SK-N-SH (cell line): ENCODE measurements at regions not wholly inside any gene's neighbourhood (a gene's known extent, or its start where the extent isn't known, plus 50 kb on each side); places are given as distances from the start of the nearest gene placed in this dataset.

Source experiments
- CTCF ChIA-PET: fragments of 300-600, 350-600 bp; formaldehyde crosslinking; extraction: SDS; loops from one replicate; lab custom pipeline; 2021; lab: Yijun Ruan, JAX
- POLR2A ChIA-PET: fragments of 350-600 bp; sonication (Branson Sonifier 250); formaldehyde crosslinking; extraction: SDS; loops from one replicate; lab custom pipeline; 2020; ENCODE audit warnings: antibody characterized with exemption, inconsistent platforms; lab: Yijun Ruan, JAX
- DNase-seq: peaks from one replicate; pipeline ENCODE4 v3.0.0; 2012
- H2AFZ ChIP-seq: fragments of 200-600 bp; sonication (generic); 2 replicates; pipeline ENCODE4 v1.8.1; 2016; ENCODE audit warnings: antibody characterized with exemption, mild to moderate bottlenecking, low read depth
- H3F3A ChIP-seq: fragments of 200-600 bp; sonication (generic); replicated peaks from 2 replicates; pipeline ENCODE3; 2016; ENCODE audit warnings: antibody characterized with exemption, mild to moderate bottlenecking; ENCODE audit not compliant: insufficient read depth
- H3K27ac ChIP-seq, 2 experiments: fragments of 200-500 bp in 1 of 2; fragments of 200-600 bp in 1 of 2; sonication (Bioruptor generic) in 1 of 2; sonication (generic), shearing (Covaris generic) in 1 of 2; 2 replicates each; pipeline versions ENCODE4 v1.5.1 to v1.6.1; 2014 to 2016; ENCODE audit warnings: low read depth in 2 of 2, inconsistent platforms in 1 of 2, low read length in 1 of 2, mild to moderate bottlenecking in 1 of 2, mixed read lengths in 1 of 2
- H3K27me3 ChIP-seq: fragments of 200-600 bp; sonication (generic), shearing (Covaris generic); 2 replicates; pipeline ENCODE4 v1.6.1; 2016; ENCODE audit warnings: mixed run types; ENCODE audit not compliant: insufficient read depth
- H3K36me3 ChIP-seq, 2 experiments: fragments of 200-500 bp in 1 of 2; fragments of 200-600 bp in 1 of 2; sonication (Bioruptor generic) in 1 of 2; sonication (generic) in 1 of 2; replicated peaks in 1 of 2; 2 replicates each; pipeline versions ENCODE3 to v1.5.1; 2014 to 2016; ENCODE audit warnings: low read length in 1 of 2, mild to moderate bottlenecking in 1 of 2; ENCODE audit not compliant: insufficient read depth in 2 of 2, control insufficient read depth in 1 of 2
- H3K4me1 ChIP-seq, 2 experiments: fragments of 200-500 bp in 1 of 2; fragments of 200-600 bp in 1 of 2; sonication (Bioruptor generic) in 1 of 2; sonication (generic), shearing (Covaris generic) in 1 of 2; 2 replicates each; pipeline versions ENCODE4 v1.5.1 to v1.6.1; 2014 to 2016; ENCODE audit warnings: low read depth in 1 of 2, low read length in 1 of 2, mixed run types in 1 of 2; ENCODE audit not compliant: insufficient read depth in 2 of 2, control insufficient read depth in 1 of 2
- H3K4me2 ChIP-seq: fragments of 200-600 bp; sonication (generic), shearing (Covaris generic); 2 replicates; pipeline ENCODE4 v1.6.1; 2017; ENCODE audit warnings: mixed run types
- H3K4me3 ChIP-seq, 2 experiments: fragments of 200-500 bp in 1 of 2; fragments of 200-600 bp in 1 of 2; sonication (Bioruptor generic) in 1 of 2; sonication (generic), shearing (Covaris generic) in 1 of 2; 2 replicates each; pipeline versions ENCODE4 v1.5.1 to v1.8.1; 2014 to 2016; ENCODE audit warnings: low read depth in 2 of 2, inconsistent platforms in 1 of 2, low read length in 1 of 2, mild to moderate bottlenecking in 1 of 2, mixed read lengths in 1 of 2, moderate library complexity in 1 of 2
- H3K79me2 ChIP-seq: fragments of 200-600 bp; sonication (generic); 2 replicates; pipeline ENCODE4 v1.8.1; 2017; ENCODE audit warnings: mild to moderate bottlenecking; ENCODE audit not compliant: insufficient read depth
- H3K9ac ChIP-seq: fragments of 200-600 bp; sonication (generic); 2 replicates; pipeline ENCODE4 v1.6.1; 2017; ENCODE audit warnings: mixed run types
- H3K9me2 ChIP-seq: fragments of 200-600 bp; sonication (generic); 2 replicates; pipeline ENCODE4 v1.6.1; 2017; ENCODE audit warnings: mixed run types
- H3K9me3 ChIP-seq: fragments of 200-600 bp; sonication (generic); 2 replicates; pipeline ENCODE4 v1.6.1; 2017; ENCODE audit warnings: mixed run types, mild to moderate bottlenecking, moderate library complexity
- H4K20me1 ChIP-seq: fragments of 200-600 bp; sonication (generic); 2 replicates; pipeline ENCODE4 v1.6.1; 2017; ENCODE audit warnings: mild to moderate bottlenecking, mixed run types; ENCODE audit not compliant: insufficient read depth
- CTCF ChIP-seq: fragments of 200-600 bp; sonication (generic); IDR thresholded peaks from 2 replicates; pipeline ENCODE4 v1.6.1; 2017; ENCODE audit warnings: antibody characterized with exemption, mild to moderate bottlenecking, moderate library complexity
- ELF1 ChIP-seq: IDR thresholded peaks from 2 replicates; pipeline ENCODE4 v1.4.0; 2012
- EP300 ChIP-seq, 2 experiments: IDR thresholded peaks; 2 replicates each; pipeline versions ENCODE4 v1.4.0 to v1.6.1; 2012; ENCODE audit warnings: borderline replicate concordance in 1 of 2, low read depth in 1 of 2, low read length in 1 of 2
- FOSL2 ChIP-seq: IDR thresholded peaks from 2 replicates; pipeline ENCODE4 v1.4.0; 2012; ENCODE audit warnings: low read depth, mild to moderate bottlenecking, moderate library complexity, borderline replicate concordance
- FOXJ3 ChIP-seq: sonication (generic); formaldehyde crosslinking; IDR thresholded peaks from 2 replicates; pipeline ENCODE4 v1.5.1; 2020; ENCODE audit warnings: mild to moderate bottlenecking, missing genetic modification reagents
- FOXM1 ChIP-seq: IDR thresholded peaks from 2 replicates; pipeline ENCODE4 v1.4.0; 2012; ENCODE audit warnings: low read depth, mild to moderate bottlenecking
- JUND ChIP-seq: IDR thresholded peaks from 2 replicates; pipeline ENCODE4 v1.4.0; 2012
- MAX ChIP-seq: IDR thresholded peaks from 2 replicates; pipeline ENCODE4 v1.4.0; 2012; ENCODE audit warnings: low read depth
- MXI1 ChIP-seq: IDR thresholded peaks from 2 replicates; pipeline ENCODE4 v1.6.1; 2012; ENCODE audit warnings: mild to moderate bottlenecking, low read depth, low read length, improper control_type of control experiment
- SMC3 ChIP-seq: IDR thresholded peaks from 2 replicates; pipeline ENCODE4 v1.6.1; 2012; ENCODE audit warnings: low read depth, low read length, improper control_type of control experiment
- USF1 ChIP-seq: IDR thresholded peaks from 2 replicates; pipeline ENCODE4 v1.4.0; 2012; ENCODE audit warnings: low read depth, borderline replicate concordance
- YY1 ChIP-seq: IDR thresholded peaks from 2 replicates; pipeline ENCODE4 v1.4.0; 2012; ENCODE audit warnings: low read depth, mild to moderate bottlenecking
- WGBS: methylation state at CpG from one replicate; pipeline ENCODE4 v1.1.6; 2017; ENCODE audit warnings: low lambda C conversion rate; 5-methylcytosine and 5-hydroxymethylcytosine counted together
- TF ChIP-seq, protein P1 (sequence below): IDR thresholded peaks from 2 replicates; pipeline ENCODE4 v1.6.1; 2012; ENCODE audit warnings: mild to moderate bottlenecking, low read depth, low read length, moderate library complexity
- TF ChIP-seq, protein P2 (sequence below): IDR thresholded peaks from 2 replicates; pipeline ENCODE4; 2012

- Histone ChIP-seq H3K36me3 (no peaks in the 10 kb centered on the region), H2AFZ (no peak overlapping the region), H3F3A (no peaks in the 10 kb centered on the region), H3K9me3 (no peaks in the 10 kb centered on the region), H3K4me3 (no peak overlapping the region), H3K9ac (no peak overlapping the region), H3K79me2 (no peaks in the 10 kb centered on the region), H4K20me1 (no peaks in the 10 kb centered on the region), H3K9me2 (no peaks in the 10 kb centered on the region), H3K4me1 (peaks cover 0 to 8% of the 10 kb centered on the region in 2 experiments; a peak in 1 of 4 replicates), H3K27me3 (peaks cover 8% of the 10 kb centered on the region; the same call in 1 of the 2 replicates), H3K4me2 (no peak overlapping the region), H3K27ac (no peak overlapping the region)
- DNase-seq: no peak
- TF ChIP-seq FOSL2: no peak
- no peak for TF ChIP-seq EP300 (IDR thresholded peaks at IDR 0.05; ENCODE audit: borderline replicate concordance in 1 of 2, low read depth in 1 of 2, low read length in 1 of 2)
- TF ChIP-seq JUND: no peak
- no peak for TF ChIP-seq FOXJ3 (CRISPR knock-in tag)
- no peak for TF ChIP-seq SMC3
- TF ChIP-seq, protein P1, sequence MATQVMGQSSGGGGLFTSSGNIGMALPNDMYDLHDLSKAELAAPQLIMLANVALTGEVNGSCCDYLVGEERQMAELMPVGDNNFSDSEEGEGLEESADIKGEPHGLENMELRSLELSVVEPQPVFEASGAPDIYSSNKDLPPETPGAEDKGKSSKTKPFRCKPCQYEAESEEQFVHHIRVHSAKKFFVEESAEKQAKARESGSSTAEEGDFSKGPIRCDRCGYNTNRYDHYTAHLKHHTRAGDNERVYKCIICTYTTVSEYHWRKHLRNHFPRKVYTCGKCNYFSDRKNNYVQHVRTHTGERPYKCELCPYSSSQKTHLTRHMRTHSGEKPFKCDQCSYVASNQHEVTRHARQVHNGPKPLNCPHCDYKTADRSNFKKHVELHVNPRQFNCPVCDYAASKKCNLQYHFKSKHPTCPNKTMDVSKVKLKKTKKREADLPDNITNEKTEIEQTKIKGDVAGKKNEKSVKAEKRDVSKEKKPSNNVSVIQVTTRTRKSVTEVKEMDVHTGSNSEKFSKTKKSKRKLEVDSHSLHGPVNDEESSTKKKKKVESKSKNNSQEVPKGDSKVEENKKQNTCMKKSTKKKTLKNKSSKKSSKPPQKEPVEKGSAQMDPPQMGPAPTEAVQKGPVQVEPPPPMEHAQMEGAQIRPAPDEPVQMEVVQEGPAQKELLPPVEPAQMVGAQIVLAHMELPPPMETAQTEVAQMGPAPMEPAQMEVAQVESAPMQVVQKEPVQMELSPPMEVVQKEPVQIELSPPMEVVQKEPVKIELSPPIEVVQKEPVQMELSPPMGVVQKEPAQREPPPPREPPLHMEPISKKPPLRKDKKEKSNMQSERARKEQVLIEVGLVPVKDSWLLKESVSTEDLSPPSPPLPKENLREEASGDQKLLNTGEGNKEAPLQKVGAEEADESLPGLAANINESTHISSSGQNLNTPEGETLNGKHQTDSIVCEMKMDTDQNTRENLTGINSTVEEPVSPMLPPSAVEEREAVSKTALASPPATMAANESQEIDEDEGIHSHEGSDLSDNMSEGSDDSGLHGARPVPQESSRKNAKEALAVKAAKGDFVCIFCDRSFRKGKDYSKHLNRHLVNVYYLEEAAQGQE: no peak
- no peak for TF ChIP-seq MXI1
- ChIA-PET CTCF (interaction anchor here (1.4 to 1.5 kb wide), 2 partner anchors 47 to 102 kb away, joined by 3 to 5 read pairs; no protein-coding TSS in a partner anchor), POLR2A (no interaction called here)
- 46% methylated on average over 2 of the region's 5 CpGs for WGBS
Measured at GRCh38 chr1:29746076-29746665, 509.8 kb downstream of the PTPRU start.

DNA sequence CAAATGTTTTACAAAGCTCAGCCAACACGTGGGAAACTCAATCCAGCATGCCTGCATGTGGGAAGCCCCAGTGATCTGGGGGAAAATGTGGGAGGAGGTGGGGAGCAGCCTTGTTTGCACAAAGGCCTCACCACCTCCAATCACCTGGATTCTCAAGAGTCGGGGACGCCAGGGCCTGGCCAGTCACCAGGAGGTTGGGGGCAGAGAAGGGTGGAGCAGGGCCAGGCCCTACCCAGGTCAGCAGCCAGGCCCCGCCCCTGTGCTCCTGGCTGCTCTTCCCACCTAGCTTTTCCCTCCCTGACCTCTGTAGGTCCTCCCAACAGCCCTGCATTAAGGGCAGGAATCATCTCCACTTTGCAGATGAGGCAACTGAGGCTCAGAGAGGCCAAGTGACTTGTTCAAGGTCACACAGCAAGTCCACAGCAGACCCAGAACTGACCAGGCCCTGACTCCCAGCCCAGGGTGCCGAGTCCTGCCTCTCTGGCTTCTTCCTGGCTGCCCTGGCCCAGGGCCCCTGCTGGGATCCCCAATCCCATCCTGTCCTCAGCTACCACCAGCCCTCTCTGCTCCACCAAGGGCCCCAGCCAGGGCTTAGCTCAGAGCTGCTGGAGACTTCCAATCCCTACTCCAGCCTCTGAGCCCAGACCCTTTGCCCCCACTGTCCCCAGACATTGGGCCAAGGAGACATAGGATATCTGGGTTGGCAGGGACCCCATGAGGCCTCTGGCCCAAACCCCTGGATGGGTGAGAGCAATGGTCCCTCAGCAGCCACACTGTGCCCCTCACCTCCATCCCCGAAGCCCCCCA lies 508.6 kb downstream of the PTPRU start:
- Histone ChIP-seq H3K4me2 (no peak overlapping the region), H3K9ac (no peak overlapping the region), H3K27me3 (peaks cover 8% of the 10 kb centered on the region; the same call in 1 of the 2 replicates), H3K9me3 (no peaks in the 10 kb centered on the region), H3K27ac (no peak overlapping the region), H2AFZ (no peak overlapping the region), H3K4me1 (peaks cover 0 to 8% of the 10 kb centered on the region in 2 experiments; a peak in 1 of 4 replicates), H3K36me3 (no peaks in the 10 kb centered on the region), H3K4me3 (no peak overlapping the region), H3K79me2 (no peaks in the 10 kb centered on the region), H3F3A (no peaks in the 10 kb centered on the region), H3K9me2 (no peaks in the 10 kb centered on the region), H4K20me1 (no peaks in the 10 kb centered on the region)
- CTCF ChIA-PET: interaction anchor here (1.4 kb wide), 1 partner anchor 103 kb away, joined by 3 read pairs; no protein-coding TSS in a partner anchor
- no peak for TF ChIP-seq FOSL2
- no peak for TF ChIP-seq YY1
- TF ChIP-seq, protein P2, sequence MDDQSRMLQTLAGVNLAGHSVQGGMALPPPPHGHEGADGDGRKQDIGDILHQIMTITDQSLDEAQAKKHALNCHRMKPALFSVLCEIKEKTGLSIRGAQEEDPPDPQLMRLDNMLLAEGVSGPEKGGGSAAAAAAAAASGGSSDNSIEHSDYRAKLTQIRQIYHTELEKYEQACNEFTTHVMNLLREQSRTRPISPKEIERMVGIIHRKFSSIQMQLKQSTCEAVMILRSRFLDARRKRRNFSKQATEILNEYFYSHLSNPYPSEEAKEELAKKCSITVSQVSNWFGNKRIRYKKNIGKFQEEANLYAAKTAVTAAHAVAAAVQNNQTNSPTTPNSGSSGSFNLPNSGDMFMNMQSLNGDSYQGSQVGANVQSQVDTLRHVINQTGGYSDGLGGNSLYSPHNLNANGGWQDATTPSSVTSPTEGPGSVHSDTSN: no peak
- no peak for TF ChIP-seq CTCF
- no peak for TF ChIP-seq USF1
- TF ChIP-seq MAX: no peak
- TF ChIP-seq ELF1: no peak
- TF ChIP-seq FOXJ3 (CRISPR knock-in tag): no peak
- no peak for TF ChIP-seq FOXM1
- POLR2A ChIA-PET: no interaction called here
- no peak for DNase-seq
- 31% methylated on average over 4 of the region's 6 CpGs for WGBS
